Astrocyte of the cerebellum (primary cell): ENCODE measurements at regions not wholly inside any gene's neighbourhood (a gene's known extent, or its start where the extent isn't known, plus 50 kb on each side); places are given as distances from the start of the nearest gene placed in this dataset.

Source experiments
- DNase-seq: peaks from one replicate; pipeline ENCODE4 v3.0.0-alpha.2; 2011; ENCODE audit warnings: low read depth
- H3K4me3 ChIP-seq: 2 replicates; pipeline ENCODE4 v1.5.1; 2011; ENCODE audit warnings: mild to moderate bottlenecking, low read depth, low read length, moderate library complexity
- in situ Hi-C: cut with HindIII; loops from 2 replicates; pipeline ENCODE4 v1.10.0; 2017; ENCODE audit warnings: low sequenced_read_pairs
- TF ChIP-seq, protein P1 (sequence below): IDR thresholded peaks from 2 replicates; pipeline ENCODE4 v1.5.1; 2012; ENCODE audit warnings: low read length, low read depth, moderate library complexity, mild to moderate bottlenecking; ENCODE audit errors: missing control alignments

DNA sequence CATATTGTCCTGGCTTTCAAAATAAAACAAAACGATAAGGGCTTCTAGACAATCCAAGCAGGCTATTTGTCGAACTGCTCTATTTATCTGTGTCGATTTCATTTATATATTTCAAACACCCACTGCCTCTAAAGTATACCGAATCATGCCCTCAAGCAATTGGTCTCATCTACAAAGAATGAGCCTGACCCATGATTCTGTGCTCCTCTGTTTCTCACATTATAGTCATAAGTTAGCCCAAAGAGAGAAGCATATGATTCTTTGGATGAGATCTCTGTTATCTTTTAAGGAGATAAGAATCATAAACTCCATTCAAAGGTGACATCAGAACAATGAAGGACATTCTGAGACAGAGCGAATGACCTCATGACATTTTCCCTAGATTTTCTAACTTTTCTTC lies 191.1 kb downstream of the MAP2K6 start:
- TF ChIP-seq, protein P1, sequence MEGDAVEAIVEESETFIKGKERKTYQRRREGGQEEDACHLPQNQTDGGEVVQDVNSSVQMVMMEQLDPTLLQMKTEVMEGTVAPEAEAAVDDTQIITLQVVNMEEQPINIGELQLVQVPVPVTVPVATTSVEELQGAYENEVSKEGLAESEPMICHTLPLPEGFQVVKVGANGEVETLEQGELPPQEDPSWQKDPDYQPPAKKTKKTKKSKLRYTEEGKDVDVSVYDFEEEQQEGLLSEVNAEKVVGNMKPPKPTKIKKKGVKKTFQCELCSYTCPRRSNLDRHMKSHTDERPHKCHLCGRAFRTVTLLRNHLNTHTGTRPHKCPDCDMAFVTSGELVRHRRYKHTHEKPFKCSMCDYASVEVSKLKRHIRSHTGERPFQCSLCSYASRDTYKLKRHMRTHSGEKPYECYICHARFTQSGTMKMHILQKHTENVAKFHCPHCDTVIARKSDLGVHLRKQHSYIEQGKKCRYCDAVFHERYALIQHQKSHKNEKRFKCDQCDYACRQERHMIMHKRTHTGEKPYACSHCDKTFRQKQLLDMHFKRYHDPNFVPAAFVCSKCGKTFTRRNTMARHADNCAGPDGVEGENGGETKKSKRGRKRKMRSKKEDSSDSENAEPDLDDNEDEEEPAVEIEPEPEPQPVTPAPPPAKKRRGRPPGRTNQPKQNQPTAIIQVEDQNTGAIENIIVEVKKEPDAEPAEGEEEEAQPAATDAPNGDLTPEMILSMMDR: no peak
- no peak for DNase-seq
- in situ Hi-C loops: no loop called here
- H3K4me3 ChIP-seq: no peak overlapping the region

DNA sequence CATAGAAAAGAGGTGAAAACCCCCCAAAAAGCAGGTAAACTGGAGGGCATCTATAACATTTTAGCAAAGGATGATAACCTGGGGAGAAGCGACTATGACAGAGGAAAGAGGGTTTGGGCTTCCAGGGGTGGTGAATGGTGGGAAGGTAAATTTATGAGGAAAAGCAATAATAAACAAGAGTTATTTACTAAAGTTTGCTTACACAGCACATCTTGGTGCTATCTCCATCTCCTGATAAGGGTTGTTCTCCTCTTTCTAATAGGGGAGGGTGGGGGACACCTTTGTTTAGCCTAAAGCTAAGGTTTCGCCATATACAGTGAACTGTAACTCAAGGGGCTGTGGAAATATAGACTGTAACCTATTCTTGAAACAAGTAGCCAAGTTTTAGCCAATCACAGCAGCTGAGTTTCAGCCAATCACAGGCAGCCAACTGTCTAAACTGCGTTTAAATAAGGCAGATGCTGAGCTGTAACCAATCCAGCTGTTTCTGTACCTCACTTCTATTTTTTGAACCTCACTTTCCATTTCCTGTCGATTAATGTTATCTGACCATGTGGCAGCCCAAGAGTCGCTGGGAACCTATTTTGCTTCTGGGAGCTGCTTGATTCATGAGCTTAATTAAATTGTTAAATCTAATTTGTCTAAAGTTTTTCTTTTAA lies 191.8 kb downstream of the MAP2K6 start:
- TF ChIP-seq, protein P1: no peak
- no peak overlapping the region for H3K4me3 ChIP-seq
- in situ Hi-C loops: no loop called here

DNA sequence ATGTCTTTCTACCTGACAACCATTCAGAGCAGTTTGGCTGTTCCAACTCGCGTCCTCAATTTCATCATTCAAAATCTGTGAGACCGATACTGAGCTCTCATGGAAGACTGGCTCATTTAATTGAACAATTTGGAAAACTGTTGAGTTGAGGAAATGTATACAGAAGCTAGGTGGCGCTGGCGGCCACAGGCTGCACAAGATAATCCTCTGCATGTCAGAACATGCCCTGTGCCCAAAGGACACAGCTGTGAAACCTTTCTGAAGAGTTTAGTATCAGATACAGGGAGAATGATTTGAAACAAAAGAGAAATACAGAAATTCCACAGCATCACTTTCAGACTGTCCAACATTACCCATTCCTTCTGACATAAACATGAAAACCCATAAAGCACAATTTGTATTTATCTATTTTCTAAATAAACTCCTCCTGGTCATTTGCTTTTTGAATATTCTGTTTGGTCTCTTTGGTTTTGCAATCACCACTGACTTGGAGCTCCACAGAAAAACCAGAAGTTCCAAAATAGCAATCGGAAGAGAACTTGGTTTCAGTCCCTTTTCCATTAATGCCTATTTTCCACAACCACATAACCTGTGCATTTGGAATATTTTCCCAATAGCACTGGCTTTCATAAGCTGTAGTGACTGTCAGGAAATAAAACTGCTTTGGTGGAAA lies 192.8 kb downstream of the MAP2K6 start:
- TF ChIP-seq, protein P1: peak; percentile 86
- no peak overlapping the region for H3K4me3 ChIP-seq
- peak; percentile 62 for DNase-seq
- in situ Hi-C loops: no loop called here

More for the DNA sequence above, 191.8 kb downstream of the MAP2K6 start:
- DNase-seq: no peak

DNA sequence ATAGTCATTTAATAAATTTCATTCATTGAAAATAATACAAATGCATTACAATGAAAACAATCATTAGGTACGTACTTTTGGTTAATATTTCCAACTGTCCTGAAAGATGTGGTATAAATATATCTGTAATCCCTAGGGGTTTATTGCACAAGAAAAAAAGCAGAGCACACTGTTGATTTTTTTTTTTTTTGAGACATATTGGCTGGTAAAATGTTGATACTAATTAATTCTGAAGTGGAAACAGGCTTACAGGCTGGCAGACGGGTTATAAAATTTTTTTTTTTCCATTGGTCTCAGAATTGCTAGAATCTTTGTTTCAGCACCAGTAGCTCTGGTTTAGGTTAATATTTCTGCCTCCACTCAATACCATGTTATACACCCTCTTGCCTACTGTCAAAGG lies 193.6 kb downstream of the MAP2K6 start:
- no peak overlapping the region for H3K4me3 ChIP-seq
- TF ChIP-seq, protein P1: no peak
- no peak for DNase-seq
- in situ Hi-C loops: no loop called here

DNA sequence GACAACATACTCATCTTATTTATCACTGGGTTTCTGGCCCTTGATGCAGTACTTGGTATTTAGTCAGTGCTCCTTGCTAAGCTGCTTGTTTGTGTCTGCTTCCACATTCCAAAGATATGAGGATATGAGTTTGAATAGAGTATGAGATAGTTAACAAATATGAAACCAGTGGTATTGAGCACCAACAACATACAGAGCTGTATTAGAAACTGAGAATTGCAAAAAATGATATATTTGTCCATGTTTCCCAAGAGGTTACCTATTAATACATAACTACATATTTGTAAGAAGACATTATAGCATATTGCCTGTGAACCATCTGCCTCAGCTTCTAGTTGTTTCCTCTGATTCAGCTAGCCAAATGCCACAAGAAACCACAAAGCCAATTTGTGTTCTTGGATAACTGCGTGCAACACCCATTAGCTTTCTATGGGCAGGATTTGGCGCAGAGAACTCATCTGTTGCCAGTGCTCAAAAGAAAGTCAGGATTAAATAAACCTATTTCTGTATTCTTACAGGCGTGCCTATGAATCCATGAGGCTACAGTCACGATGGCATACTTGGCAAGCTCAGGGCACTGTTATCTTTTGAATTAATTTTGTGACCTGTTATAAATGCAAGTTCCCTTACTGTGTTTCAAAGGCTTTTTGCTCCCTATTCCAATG lies 194.4 kb downstream of the MAP2K6 start:
- in situ Hi-C loops: no loop called here
- TF ChIP-seq, protein P1: no peak
- H3K4me3 ChIP-seq: no peak overlapping the region
- DNase-seq: peak; percentile 77

DNA sequence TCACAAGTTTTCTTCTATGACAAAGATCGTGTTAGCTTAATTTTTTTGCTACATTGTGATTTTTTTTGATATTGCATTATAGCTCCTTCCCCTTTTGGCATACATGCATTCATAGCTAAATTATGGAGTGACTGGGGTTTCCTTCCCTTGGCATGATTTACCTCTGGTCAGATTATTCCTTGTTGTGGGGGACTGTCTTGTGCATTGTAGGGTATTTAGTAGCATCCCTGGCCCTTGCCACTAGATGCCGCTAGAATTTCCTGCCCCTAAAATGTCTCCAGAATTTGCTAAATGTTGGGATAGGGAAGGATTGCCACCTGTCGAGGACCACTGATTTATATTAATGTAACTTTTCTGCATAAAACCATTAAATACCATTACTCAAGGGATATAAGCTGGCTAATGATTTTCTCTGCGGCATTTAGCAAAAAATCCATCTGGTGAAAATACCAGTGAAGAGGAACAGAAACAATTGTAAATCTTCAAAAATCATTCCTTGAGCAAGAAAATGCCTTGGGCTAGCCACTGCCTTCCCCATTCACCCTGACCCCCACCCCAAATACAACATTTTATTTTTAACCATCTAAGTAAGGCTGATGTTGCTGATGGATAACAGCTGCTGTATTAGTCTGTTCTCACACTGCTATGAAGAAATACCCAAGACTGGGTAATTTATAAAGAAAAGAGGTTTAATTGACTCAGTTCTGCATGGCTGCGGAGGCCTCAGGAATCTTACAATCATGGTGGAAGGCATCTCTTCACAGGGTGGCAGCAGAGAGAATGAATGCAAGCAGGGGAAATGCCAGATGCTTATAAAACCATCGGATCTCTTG lies 195.2 kb downstream of the MAP2K6 start:
- no peak for DNase-seq
- H3K4me3 ChIP-seq: no peak overlapping the region
- TF ChIP-seq, protein P1: peak; percentile 77
- in situ Hi-C loops: no loop called here
